BJ (cell line): ENCODE measurements at regions not wholly inside any gene's neighbourhood (a gene's known extent, or its start where the extent isn't known, plus 50 kb on each side); places are given as distances from the start of the nearest gene placed in this dataset.
"Not testable (repeated sequence)": the region's sequence is repeated elsewhere in the genome, so short reads cannot be mapped to it uniquely, and the experiment has no call there.

Experiments
- CTCF ChIA-PET: fragments of 350-600 bp; formaldehyde crosslinking; extraction: SDS; loops from one replicate; lab custom pipeline; 2021; ENCODE audit warnings: antibody characterized with exemption, inconsistent platforms; lab: Yijun Ruan, JAX
- POLR2A ChIA-PET: fragments of 300-600 bp; sonication (Branson Sonifier 250); formaldehyde crosslinking; extraction: SDS; loops from one replicate; lab custom pipeline; 2021; ENCODE audit warnings: antibody characterized with exemption; lab: Charles Lee
- DNase-seq: peaks from one replicate; pipeline ENCODE4 v3.0.0-alpha.2; 2011; ENCODE audit warnings: low read depth
- H3K27me3 ChIP-seq: 2 replicates; pipeline ENCODE4 v1.6.0; 2011; ENCODE audit warnings: low read length; ENCODE audit not compliant: control insufficient read depth, insufficient read depth
- H3K36me3 ChIP-seq: 2 replicates; pipeline ENCODE4 v1.5.1; 2011; ENCODE audit warnings: low read length; ENCODE audit not compliant: control insufficient read depth, insufficient read depth
- H3K4me3 ChIP-seq: 2 replicates; pipeline ENCODE4 v1.5.1; 2011; ENCODE audit warnings: low read depth, mild to moderate bottlenecking, control low read depth, low read length
- CTCF ChIP-seq: IDR thresholded peaks from 2 replicates; pipeline ENCODE4 v1.5.1; 2011; ENCODE audit warnings: low read depth, mild to moderate bottlenecking, control low read depth, inconsistent platforms, low read length, moderate library complexity; ENCODE audit not compliant: insufficient read depth

- no peaks in the 10 kb centered on the region for H3K36me3 ChIP-seq
- CTCF ChIA-PET: interaction anchor here (0.7 kb wide), 1 partner anchor 48 kb away, joined by 3 read pairs; no protein-coding TSS in a partner anchor
- POLR2A ChIA-PET: no interaction called here
- no peak overlapping the region for H3K4me3 ChIP-seq
- no peak for DNase-seq
- no peak for TF ChIP-seq CTCF
- no peaks in the 10 kb centered on the region for H3K27me3 ChIP-seq
Observed at GRCh38 chr12:114829833-114830232, 145.9 kb upstream of the TBX3 start.

GRCh38 chr12:114829244-114829643 is 145.3 kb upstream of the TBX3 start:
- H3K36me3 ChIP-seq, H3K27me3 ChIP-seq, POLR2A ChIA-PET, H3K4me3 ChIP-seq, DNase-seq: not testable (repeated sequence)
- CTCF ChIA-PET: interaction anchor here (1.0 kb wide), 1 partner anchor 101 kb away, joined by 3 read pairs; no protein-coding TSS in a partner anchor

GRCh38 chr12:114827461-114827860 is 143.5 kb upstream of the TBX3 start:
- Histone ChIP-seq H3K27me3 (no peaks in the 10 kb centered on the region), H3K36me3 (no peaks in the 10 kb centered on the region), H3K4me3 (no peak overlapping the region)
- CTCF ChIA-PET: interaction anchor here (2.0 kb wide), 1 partner anchor 10 kb away, joined by 5 read pairs; no protein-coding TSS in a partner anchor
- no peak for TF ChIP-seq CTCF
- POLR2A ChIA-PET: no interaction called here
- no peak for DNase-seq

- TF ChIP-seq CTCF: no peak
- CTCF ChIA-PET: interaction anchor here (0.6 to 2.0 kb wide), 5 partner anchors 9 to 50 kb away, joined by 3 to 6 read pairs (median 4); no protein-coding TSS in a partner anchor
- no peak for DNase-seq
- Histone ChIP-seq H3K36me3 (no peaks in the 10 kb centered on the region), H3K27me3 (no peaks in the 10 kb centered on the region), H3K4me3 (no peak overlapping the region)
- POLR2A ChIA-PET: no interaction called here
Observed at GRCh38 chr12:114826244-114826643, 142.3 kb upstream of the TBX3 start.

- POLR2A ChIA-PET: interaction anchor here (0.6 kb wide), 1 partner anchor 120 kb away, joined by 4 read pairs; no protein-coding TSS in a partner anchor
- H3K27me3 ChIP-seq: no peaks in the 10 kb centered on the region
- CTCF ChIA-PET: interaction anchor here (0.6 to 0.9 kb wide), 3 partner anchors 10 to 110 kb away, joined by 3 read pairs; no protein-coding TSS in a partner anchor
Observed at GRCh38 chr12:114823724-114824123, 139.7 kb upstream of the TBX3 start.

More at GRCh38 chr12:114823724-114824123, 139.7 kb upstream of the TBX3 start:
- no peak for TF ChIP-seq CTCF
- Histone ChIP-seq H3K4me3 (no peak overlapping the region), H3K36me3 (no peaks in the 10 kb centered on the region)
- no peak for DNase-seq
